Dermis microvascular lymphatic vessel endothelial cell (primary cell): ENCODE measurements at regions not wholly inside any gene's neighbourhood (a gene's known extent, or its start where the extent isn't known, plus 50 kb on each side); places are given as distances from the start of the nearest gene placed in this dataset.

ENCODE experiments used
- DNase-seq, 2 donors: peaks; one replicate each; pipeline versions ENCODE4 v3.0.0 to v3.0.0-alpha.2; 2010; ENCODE audit warnings: low read depth in 2 of 2

DNA sequence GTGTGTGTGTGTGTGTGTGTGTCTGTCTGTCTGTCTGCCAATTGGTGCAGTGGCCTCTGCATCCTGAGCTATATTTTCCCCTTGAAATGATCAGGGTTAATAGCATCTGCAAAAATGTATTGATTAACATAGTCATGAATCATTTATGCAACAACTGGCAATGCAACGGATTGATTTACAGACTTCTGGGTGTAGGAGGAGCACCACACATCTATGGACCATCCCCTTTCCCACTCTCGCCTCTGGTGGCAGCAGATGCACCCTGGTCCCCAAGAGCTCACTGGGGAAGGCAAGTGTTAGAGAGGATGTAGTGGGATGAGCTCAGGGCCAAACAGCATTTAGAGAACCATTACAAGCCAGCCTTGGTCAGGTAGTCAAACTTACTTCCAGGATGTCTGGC is 272.7 kb upstream of the C2CD4B start:
- DNase-seq = no peak

DNA sequence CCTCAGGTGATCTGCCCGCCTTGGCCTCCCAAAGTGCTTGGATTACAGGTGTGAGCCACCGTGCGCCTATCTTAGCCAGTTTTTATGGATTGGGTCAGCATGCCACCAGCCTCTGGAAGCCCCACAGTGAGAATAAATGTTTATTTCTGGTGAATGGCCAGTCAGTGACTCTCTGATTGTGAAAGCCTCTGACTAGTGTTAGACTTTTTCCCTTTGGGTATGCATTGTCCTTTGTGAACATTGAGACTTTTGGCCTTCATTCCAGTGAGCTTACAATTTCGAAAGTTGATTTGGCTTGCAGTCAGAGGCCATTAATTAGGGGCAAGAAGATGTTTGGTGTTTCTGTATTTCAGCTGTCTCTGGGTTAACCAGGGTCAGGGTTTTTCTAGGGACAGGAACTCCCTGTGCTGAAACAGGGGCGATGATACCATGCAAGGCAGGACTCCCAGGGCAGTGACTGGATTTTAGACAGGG is 274.5 kb upstream of the C2CD4B start:
- DNase-seq = no peak

DNA sequence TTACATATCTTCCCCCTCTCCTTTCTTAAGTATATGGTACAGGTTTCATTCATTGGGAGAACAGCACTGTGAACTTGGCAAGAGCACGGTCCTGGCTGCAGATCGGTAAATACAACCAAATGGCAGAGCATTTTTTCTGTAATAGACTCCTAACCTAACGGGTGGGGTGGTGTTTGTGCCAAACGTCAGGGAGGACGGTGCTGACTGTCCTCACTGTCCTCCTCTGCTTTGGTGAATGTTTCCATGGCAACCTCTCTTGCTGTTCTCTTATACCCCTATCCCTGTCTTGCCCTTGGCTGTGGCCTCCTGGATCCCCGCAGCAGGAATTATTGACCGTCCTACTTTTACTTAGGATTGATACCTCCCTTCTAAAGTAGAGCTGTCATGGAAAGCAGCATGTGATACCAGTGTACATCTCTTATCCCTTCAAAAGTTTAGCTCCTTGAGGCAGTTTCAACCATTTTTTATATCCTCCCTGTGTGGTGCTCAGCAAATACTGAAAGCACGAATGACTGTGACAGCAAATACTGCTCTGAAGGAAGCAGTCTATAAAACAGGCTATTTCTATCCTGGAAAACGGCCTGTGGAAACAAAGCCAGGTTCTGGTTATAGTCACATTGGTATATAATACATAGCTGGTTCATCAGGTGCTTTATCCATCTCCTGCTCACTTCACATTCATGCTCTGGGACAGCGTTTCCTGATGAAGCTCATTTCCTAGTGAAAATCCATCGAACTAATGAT is 275.4 kb upstream of the C2CD4B start:
- no peak for DNase-seq

DNA sequence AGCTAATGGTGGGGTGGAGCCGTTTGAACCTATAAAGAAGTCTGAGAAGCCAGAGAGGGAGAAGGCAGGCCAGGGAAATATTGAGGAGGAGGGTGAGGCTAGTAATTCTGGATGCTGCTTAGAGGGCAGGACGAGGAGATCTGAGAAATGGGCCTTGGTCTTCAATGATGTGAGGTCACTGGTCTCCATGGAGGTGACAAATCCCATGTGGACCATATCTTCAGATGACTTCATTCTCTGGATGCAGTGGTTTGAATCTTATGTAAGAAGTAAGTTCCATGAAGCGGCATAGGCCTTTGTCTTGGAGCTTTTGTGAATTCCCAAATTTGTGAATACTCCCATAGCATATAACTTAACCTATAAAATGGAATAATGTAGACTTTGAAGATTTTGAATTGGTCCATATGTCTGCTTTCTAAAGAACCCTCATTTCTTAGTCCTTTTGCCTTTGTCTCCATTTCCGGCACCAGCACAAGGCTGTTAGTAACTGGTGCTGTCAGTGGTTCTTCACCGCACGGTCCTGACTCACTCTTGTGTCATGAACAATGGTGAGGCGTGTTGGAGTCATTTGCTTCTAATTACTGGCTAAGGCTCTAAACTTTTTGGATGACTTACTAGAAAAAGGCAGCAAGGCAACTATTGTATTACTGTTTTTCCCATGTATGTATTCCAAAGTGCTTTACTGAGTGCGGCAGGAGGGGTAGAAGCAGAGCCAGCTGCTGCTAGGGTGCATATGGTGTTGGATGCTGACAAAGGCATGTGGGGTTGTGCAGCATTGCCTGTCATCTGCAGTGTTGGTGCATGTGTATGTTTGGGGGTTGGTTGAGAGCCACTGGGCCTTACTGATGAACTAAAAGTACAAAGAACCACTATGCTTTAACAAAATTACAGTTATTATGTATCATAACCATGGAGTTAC is 279.3 kb upstream of the C2CD4B start:
- peak in 1 of 2 donors; percentile 50 for DNase-seq

DNA sequence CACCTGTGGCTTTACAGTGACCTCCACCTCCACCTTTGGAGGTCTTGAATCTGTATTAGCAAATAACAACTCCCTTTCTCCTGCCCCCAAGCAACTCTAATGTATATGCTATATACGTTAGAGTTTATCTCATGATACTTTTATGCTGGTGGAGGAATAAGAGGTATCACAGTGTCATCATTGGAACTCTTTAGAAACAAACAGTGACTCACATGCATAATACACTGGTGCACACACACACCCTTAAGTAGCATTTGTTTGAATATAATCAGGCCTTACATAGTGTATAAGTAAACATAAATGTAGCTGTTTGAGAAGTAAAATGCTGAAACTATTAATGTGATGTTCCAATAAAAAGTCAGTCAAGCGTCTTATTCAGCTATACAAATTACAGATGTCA is 280.2 kb upstream of the C2CD4B start:
- DNase-seq = no peak

DNA sequence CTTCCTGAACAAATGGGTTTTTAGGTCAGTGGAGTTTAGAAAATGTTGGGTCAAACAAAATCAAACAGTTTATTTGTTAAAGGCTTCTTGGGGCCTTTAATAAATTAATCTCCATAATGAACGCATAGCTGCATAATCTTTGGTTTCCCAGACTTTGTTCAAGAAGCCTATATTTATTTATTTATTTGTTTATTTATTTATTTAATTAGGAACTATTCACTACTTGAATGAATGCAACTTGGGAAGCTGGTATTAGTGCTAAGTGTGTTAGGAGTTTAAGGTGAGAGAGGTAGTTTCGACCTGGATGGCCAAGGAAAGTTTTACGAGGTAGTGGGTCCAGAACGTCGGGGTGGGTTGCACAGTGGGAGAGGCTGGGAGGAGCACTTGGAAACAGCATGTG is 281.9 kb upstream of the C2CD4B start:
- DNase-seq = no peak

DNA sequence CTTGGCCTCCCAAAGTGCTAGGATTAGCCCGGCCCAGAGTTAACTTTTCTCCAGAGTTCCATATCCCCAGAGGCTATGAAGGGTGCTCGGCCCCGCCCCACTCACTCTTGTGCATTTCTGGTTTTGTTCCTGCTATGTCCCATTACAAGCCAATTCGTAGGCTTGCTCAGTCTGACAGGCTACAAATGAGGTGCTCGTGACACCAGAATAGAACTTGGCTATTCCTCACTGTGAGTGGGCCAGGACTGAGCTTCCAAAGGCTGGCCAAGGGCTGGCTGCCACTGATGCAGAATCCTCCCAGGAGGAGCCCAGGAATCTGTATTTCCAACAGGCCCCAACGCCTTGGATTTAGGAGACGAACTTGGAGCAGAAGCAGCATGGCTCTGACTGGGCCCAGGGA is 282.7 kb upstream of the C2CD4B start:
- no peak for DNase-seq

DNA sequence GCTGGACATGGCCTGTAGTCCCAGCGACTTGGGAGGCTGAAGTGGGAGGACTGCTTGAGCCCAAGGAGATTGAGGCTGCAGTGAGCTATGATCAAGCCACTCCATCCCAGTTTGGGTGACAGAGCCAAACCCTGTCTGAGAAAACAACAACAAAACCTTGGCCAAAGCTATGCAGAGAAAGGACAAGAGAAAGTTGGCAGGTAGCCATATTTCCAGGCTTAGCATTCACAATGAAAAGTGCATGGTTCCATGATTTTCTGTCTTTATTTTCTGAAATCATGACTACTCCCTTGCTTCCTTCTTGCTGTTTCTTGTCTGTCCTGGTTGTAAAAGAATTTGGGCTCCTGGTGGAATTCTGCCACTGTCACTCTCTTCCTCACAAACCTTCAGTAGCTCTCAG is 284.6 kb upstream of the C2CD4B start:
- peak in 1 of 2 donors; percentile 38 for DNase-seq

DNA sequence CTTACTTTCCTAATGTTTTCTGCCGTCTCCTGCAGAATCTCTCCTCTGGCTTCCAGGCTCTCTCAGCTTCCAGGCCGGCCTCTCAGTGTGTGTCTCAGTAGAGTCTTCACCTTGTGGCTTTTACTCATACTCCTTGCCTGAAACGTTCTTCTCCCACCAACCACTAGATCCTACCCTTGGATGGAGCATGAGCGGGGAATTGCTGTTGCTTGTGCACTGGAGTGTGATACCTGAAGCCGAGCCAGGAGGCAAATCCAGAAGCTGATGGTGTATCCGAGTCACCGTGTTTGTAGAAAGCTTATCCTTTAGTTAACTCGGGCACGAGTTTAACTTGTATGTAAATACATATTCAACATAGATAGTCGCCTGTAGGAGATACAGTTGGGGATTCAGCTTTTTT is 285.0 kb upstream of the C2CD4B start:
- DNase-seq = no peak

DNA sequence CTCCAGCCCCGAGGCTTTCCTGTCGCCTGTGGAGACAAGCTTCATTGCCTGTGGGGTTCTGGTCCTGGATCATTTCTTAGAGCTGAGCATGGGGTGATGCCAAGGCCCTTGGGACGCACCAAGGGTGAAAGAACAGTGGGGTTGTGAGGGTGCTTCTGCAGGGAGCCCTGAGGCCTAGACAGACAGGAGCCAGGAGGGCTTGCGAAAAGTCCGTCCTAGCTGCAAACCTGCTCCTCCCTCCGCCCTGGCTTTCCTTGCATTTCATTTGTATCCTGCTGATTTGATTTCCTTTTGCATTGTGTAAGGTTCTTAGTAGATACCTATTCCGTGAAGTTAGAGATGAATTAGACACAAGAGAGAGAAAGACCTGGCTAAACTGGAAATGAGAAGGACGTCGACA is 286.9 kb upstream of the C2CD4B start:
- DNase-seq = no peak

DNA sequence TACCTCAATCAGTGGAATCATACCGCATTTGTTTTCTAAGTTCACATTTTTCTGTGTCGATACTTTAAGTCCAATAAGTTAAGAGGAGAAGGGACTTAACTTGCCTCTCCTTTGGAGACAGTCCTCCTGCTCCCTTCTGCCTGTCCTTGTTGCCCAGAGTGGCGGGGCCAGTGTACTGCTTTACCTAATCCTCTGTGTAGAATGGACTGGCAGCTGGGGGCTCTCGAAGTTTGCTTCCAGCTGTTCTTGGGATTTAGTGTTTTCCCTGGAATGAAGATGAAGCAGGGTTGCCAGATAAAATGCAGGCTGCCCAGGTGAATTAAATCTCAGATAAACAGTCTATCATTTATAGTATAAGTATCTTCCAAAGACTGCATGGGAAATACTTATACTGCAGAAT is 287.6 kb upstream of the C2CD4B start:
- DNase-seq = no peak

DNA sequence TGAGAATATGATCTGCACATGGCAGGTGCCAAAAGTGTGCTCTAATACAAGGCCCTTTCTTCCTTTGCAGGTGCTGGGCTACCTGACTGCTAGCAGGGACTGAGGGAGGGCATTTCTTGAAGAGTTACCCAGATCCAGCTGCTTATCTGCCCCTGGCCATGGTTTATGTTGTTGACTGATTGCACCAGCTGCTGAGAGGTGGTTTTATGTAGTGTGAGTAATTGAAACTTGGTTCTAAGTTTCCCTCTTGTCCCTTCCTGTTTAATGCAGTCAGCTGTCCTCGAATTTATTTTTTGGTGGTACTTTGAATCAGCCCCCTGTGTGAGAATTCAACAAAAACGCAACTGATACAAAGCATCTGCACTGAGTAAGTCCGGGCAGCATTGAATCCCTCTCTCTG is 288.3 kb upstream of the C2CD4B start:
- peak in 1 of 2 donors; percentile 19 for DNase-seq

DNA sequence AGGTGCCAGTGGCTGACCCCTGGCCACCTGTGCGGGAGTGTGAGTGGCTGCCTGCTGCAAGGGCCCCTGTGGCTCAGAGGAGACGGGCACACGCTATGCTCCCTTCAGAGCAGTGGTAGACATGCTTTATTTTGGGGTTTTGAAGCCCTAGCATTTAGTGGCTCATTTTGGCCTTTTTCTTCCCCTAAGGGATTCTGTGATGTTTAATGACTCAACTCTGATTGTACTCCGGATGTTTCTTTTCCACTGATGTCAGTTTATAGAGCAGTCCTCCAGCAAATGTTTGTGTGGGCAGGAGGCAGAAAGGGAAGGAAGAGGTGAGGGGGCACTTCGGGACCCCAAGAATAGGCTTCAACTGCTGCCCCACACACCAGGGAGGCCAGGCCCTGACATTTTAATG is 288.9 kb upstream of the C2CD4B start:
- DNase-seq = peak; percentile 7 to 36

DNA sequence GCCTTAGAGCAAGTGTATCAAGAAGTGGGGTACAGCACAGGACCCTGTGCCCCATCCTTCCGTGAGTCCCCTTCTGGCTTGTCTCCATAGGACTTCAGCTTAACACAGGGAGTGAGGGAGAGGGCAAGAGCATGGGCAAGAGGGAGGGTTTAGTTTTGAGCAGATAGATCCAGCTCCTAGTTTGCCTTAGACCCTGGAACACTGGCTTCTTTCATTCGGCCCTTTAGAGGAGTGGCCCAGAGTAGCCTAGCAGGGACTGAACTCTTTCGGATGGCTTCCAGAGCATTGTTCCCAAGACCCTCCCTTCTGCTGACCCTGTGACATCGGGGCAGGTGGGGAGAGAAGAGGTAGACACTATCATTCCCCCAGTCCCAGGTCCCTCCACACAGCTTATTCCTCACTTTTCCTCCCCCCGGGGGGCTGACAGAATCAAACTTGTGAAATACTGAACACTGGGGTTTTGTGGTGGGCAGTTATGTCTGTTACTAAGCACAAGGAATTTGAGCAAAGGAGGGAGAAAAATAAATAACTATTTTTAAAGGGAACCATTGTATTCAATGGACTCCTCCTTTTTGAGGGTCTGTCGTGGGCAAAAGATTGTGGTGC is 289.6 kb upstream of the C2CD4B start:
- no peak for DNase-seq

DNA sequence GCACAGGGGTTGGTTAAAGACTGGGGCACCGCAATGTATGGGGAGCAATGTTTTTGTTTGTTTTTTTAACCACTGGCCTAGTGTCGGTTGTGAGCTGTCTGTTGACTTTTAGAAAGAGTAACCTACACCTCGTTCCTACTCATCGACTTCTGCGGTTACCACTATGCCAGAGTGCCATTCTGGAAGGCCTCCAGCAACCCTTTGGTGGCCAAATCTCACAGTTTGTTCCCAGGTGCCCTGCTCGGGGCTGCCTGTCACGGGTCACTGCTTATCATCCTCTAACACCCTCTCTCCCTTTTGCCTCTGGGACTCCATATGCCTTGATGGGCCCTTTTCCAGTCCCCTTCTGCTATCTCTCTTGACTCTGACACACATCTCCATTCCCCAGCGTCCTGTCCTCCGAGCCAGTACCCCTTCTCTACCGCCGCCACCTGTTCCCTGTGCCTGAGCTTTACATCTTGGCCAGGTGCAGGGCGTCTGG is 290.4 kb upstream of the C2CD4B start:
- DNase-seq = no peak

DNA sequence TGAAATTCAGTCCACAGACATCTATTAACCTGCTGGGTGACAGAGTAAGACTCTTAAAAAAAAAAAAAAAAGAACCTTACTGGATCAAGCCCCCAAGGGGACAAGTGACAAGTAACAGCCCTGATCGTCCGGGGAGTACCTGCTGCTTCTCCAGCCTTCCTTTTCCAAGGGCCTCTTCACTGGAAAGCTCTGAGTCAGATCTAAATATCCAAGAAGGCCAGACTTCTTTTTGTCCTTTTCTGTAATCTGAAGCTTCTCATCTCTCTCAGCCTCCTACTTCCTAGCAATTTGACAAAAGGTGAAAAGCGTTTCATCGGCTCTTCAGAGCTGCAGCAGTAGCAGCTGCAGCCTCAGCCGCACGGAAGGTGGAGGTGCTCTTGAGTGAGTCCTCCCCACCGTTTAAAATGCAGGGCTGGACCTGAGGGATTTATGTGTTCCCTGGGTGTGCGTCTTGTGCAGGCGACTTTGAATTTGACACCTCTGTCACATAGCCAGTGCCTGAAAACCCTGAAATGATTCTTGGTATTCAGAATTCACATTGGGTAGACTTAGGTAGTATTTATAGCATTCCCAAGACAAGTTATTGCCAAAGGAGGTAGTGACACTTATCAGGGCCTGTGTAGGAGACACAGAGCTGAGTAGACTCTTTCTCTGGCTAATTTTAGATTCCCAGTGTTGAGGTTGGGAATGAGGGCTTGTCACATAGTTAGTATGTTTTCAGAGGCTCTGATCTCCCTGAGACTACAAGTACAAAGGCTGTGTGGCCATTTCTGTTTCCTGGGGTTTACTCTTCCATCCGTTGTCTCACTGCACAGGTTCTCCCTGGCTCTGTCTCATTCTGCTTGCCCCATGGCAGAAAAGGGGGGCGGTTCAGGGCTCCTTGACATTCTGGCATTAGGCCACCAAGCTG is 291.2 kb upstream of the C2CD4B start:
- no peak for DNase-seq

DNA sequence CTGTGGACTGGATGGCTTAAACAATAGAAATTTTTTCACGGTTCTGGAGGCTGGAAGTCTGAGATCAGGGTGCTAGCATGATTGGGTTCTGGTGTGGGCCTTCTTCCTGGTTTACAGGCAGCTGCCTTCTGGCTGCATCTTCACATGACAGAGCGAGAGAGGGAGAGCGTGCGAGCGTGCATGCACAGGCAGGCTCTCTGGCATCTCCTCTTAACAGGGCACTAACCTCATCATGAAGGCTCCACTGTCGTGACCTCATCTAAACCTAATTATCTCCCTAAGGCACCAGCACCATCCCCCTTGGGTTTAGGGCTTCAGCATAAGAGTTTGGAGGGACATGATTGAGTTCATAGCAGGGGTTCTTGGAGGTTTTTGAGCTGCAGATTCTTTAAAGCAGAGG is 292.0 kb upstream of the C2CD4B start:
- no peak for DNase-seq

DNA sequence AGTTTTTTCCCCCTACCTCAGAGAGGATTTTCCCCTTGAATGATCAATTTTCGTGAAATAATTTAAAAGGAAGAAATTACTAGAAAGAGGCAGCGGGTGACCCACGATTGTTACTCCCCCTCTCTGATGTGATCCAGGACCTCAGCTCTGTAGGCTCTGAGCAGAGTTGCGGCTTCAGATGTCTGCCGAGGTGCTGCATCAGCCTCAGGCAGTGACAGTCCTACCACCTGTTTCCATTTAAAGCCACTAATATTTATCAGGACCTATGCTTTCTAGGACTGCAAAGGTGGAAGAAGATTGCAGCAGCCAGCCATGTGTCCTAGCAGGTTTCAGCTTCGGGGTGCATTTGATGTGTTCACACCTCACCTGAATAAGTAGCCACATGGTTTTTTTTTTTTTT is 294.8 kb upstream of the C2CD4B start:
- no peak for DNase-seq

DNA sequence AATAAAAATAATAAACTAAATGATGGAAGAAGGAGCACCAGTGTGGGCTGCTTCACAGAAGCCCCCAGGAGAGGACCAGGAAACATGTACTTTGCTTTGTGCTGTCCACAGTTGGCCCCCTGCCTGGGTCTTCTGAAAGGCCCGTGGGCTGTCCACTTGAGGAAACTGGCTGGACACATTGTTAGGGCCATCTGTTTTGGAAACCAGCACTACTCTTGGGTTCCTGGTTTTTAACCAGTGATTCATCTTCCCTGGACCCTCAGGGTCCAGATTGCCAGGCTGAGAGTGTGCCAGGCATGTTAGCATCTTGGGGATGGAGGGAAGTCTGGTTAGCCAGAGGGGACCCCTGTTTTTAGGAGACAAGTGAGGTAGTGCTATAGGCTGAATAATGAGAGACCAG is 297.2 kb upstream of the C2CD4B start:
- no peak for DNase-seq

DNA sequence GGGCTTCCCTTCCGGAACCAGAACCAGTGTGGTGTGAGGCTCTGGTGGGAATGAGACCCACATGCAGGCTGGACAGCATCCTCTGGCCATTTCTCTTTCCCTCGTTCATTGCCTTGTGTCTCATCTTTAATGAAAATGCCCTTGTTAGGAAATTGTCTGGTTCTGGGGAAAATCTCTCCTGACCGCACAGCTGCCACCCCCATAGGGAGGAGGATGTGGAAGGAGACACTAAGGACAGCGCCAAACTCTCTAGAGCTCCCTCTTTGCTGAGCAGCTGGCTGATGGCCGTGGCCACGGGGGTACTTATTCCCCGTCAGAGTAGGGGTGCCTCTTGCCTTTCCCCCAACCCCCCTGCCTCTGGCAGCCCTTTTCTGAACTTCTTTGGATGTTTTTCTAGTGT is 297.6 kb upstream of the C2CD4B start:
- DNase-seq = no peak

DNA sequence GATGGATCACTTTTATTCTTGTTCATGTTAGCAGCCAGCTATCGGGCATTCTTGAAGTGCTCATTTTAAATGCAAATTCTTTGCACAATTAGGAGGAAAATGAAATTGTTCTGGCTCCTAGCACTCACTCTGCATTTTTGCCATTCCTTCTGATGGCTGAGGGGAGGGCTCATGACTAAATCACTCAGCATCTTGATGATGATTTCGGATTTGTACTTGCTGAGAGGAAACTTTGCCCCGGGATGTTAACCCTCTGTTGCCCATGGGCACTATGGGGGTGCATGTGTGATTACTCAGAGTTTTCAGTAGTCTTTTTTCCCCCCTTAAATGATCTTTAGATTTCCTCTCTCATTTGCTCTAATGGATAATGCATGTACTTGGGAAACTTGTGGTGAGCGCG is 299.6 kb upstream of the C2CD4B start:
- no peak for DNase-seq
